GM04503 (cell line): ENCODE measurements at regions not wholly inside any gene's neighbourhood (a gene's known extent, or its start where the extent isn't known, plus 50 kb on each side); places are given as distances from the start of the nearest gene placed in this dataset.
"Not testable (repeated sequence)": the region's sequence is repeated elsewhere in the genome, so short reads cannot be mapped to it uniquely, and the experiment has no call there.

Source experiments
- DNase-seq: peaks from one replicate; pipeline ENCODE4 v3.0.0-alpha.2; 2012; ENCODE audit warnings: low read depth

DNA sequence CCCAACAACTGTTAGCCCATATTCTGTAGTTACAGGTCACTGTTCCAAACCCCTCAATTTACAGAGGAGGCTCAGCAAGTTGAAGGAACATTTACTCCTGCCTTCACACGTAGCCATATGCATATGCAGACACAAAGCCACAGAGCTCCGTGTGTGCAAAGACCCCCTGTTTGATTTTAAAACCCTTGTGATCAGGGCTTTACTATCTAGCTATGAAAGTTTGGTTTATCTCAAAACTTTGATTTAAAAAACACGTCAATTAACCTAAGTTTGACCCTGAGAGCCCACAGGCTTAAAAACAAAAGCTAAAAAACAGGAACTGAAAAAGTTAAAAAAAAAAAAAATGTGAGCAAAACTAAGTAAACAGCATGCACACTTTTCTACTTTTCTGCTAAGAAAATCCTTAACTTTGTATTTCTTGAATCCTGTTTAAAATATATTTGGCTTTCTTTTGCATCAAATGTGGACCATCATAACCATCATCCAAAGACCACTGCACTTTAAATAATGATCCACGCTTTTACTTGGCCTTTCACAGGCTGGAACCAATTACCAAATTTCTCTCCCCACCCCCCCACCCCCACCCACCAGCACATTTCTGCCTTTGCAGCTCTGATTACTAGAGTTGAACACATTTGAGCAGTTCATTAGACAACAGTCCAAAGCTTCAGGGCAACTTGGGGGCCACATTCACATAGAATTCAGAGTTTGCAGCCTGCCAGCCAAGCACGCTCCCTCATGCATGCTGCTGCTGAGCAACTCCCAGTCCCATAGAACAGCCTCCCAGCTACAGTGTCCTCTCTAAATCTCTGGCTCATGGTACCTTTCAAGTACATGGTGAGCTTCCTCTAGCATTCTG is 128.8 kb upstream of the MAP3K1 start:
- DNase-seq: no peak

GRCh38 chr5:56685503-56686217 is 129.7 kb upstream of the MAP3K1 start:
- DNase-seq: no peak

DNA sequence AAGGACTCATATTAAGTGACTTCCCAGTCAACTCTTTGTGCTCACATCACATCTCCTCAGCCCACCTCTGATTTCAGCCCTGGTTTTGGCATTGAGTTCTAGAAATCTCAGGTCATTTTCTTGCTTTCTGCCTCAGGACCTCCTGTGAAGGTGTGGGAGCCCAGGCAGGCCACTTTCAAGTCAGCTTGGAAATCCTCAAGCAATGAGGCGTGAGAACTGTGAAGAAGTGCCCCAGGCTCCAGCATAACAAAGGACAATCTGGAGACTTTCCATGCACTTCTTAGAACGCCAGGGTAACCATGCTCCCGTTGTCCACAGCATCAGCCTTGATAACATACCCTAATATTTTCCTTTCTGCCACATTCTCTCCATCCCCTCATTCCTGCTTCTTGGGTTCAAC is 131.2 kb upstream of the MAP3K1 start:
- no peak for DNase-seq

DNA sequence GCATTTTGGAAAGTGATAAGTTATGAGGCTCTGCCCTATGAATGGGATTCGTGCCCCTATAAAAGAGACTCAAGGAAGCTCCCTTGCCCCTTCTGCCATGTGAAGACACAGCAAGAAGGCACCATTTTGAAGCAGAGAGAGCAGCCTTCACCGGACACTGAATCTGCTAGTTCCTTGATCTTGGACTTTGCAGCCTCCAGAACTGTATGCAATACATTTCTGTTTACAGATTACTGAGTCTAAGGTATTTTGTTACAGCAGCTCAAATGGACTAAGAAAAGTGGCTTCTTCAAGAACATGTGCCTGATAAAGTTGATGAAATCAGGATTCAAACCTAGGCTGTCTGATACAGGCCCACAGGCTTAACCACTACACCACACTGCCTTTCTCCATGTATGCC is 131.6 kb upstream of the MAP3K1 start:
- no peak for DNase-seq

DNA sequence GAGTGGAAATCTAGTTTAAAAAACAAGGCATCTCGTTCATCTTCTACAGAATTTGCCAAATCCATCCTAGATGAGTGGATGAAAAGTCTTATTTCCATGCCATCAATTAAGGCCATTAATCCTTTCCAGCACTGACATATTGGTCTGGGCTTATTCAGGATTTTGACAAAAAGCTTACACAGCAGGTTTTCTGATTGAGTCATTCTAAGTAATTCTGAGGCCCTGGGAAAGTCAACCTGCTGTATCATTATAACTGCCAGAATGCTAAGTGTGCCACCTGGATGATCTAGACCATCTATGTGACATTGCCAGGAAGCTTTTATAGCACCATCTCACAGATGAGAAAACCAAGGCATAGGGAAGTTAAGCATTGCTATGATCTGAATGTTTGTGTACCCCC is 132.1 kb upstream of the MAP3K1 start:
- DNase-seq: no peak

GRCh38 chr5:56681346-56681745 is 134.0 kb upstream of the MAP3K1 start:
- DNase-seq: no peak

DNA sequence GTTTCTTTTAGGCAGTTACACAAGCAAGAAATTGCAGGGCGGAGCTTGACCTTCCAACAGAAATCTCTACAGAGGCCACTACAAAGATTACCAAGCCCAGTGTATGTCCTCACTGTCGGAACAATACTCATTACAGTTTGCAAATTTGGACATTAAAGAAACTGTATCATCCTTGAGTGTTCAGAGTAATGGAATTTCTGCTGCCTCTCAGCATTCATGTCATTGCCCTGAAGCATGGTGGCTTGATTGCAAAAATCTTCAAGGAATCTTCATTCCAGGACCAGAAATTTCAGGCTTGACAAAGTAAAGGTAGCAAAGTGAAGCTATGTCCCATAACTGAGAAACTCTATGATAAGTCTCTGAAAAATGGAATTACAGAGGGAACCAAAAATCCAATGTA is 134.6 kb upstream of the MAP3K1 start:
- DNase-seq: no peak

GRCh38 chr5:56677690-56678305 is 137.6 kb upstream of the MAP3K1 start:
- no peak for DNase-seq

- DNase-seq: no peak
These were observed 139.1 kb upstream of the MAP3K1 start for GRCh38 chr5:56676091-56676768.

- no peak for DNase-seq
These were observed 140.9 kb upstream of the MAP3K1 start for GRCh38 chr5:56674441-56674840.

DNA sequence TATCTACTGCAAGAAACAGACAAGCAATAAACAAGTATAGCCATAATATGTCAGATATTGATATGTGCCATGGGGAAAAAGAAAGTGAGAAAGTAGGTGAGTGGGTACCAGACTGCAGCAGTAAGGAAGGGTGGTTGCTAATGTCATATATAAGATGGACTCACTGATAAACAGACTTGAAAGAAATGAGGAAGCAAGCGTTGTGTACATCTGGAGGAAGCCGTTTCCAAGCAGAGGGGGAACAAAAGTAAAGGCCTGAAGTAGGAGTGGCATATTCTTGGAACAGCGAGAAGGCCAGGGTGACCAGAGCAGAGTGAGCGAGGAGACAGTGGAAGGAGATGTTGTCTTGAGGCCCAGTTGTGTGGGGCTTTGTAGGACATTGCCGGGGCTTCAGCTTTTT is 142.2 kb upstream of the MAP3K1 start:
- DNase-seq: no peak

DNA sequence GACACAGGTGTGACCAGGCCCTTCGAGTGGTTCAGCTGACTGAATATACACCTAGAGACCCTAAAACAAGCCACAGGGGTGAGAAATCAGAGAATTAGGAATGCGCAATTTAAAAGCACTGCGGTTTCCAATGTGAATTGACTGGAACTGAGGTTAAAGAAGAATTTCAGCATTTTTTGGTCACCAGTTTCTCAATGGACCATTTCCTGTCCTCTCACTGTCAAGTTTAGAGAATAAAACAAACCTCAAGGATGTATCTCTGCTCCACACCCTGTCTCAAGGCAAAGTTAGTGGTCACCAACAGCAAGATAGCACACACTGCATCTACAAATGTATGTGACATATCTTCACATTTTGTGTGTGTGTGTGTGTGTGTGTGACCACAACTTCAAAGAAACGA is 143.8 kb upstream of the MAP3K1 start:
- DNase-seq: no peak

DNA sequence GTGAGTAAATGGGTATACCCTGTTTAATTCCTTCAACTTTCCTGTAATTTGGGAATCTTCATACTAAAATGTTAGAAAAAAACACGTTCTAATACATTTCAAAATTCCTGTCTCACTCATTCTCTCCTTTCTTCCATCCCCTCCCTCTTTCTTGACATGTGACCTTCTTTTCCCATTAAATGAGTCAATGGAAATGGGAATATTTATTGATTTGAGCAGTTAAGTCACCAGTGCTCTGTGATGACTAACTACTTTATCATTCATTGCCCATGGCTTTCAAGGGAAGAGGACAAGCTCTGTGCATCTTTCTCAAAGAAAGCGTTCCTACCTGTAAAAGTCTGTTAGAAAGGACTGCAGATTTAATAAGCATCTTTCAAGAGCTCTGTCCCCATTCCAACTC is 144.4 kb upstream of the MAP3K1 start:
- DNase-seq: no peak

GRCh38 chr5:56669534-56670483 is 145.5 kb upstream of the MAP3K1 start:
- no peak for DNase-seq

DNA sequence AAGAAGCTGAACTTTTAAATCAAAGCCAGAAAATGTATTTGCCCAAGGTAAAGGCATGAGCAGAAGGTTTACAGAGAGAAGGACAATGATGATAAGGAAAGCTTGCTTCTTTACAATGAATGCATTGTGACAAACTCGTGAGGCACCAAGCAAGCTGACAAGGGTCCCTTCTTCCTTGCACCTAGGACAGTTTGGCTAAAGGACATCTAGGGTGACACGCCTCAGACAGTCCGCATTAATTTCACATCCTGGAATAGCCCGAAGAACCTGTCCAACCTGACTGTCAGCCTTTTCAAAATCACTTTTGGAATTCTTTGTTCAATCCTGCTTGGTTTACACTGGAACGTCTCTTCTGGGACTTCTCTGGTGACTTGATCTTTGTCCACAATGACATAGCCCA is 146.4 kb upstream of the MAP3K1 start:
- no peak for DNase-seq

DNA sequence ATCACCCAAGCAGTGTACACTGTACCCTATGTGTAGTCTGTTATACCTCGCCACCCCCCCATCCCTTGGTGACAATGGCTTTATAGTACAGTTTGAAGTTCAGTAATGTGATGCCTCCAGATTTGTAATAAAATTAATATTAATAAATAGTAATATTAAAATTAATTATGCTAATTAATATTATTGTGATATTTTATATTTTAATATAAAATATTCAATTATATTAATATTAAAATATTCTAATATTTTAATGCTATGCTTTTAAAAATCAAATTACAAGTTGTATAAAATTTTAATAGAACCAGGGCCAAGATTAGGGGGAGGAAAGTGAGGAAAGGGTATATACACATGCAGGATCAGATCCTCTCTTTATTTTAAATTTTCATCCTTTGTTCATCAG is 147.7 kb upstream of the MAP3K1 start:
- DNase-seq: no peak

DNA sequence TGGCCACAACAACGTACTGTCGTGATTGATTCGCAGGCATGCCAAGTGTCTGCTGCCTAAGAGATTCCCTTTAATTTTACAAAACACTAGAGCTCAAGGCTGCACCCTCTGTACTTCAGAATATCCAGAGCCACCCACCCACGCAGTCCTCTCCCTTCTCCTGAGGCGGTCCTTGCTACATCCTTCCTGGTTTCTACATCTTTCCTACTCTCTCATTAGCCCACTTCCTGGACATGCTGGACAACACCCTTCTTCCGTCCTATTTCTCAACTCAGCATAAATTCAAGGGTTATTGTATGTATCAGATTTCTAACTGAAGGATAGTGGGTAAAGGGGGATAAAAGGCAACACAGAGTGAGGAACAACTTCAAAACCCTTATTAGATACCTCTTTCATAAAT is 148.4 kb upstream of the MAP3K1 start:
- DNase-seq: no peak

GRCh38 chr5:56665117-56665516 is 150.2 kb upstream of the MAP3K1 start:
- DNase-seq: not testable (repeated sequence)

GRCh38 chr5:56664025-56664424 is 151.3 kb upstream of the MAP3K1 start:
- DNase-seq: no peak

DNA sequence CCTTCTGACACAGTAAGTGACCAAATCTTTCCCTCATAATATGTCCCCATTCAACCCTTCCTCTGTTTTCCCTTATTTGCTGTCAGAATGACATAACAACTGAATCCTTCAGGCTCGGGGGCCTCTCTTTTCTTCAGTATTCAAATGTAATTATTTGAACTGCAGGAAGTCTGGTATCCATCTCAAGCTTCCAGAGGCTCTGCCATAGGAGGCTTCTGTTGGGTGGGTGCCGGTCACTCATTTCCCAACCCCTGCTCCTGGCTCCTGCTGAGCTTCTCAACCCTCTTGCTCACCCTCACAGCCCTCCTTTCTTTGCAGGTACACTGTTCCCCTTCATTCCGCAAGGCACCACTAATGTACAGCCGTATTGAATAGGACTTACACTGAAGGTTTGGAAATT is 151.8 kb upstream of the MAP3K1 start:
- DNase-seq: no peak

- DNase-seq: no peak
These were observed 152.5 kb upstream of the MAP3K1 start for GRCh38 chr5:56662893-56663292.
